Transverse colon (tissue), 4 donors: ENCODE measurements at regions not wholly inside any gene's neighbourhood (a gene's known extent, or its start where the extent isn't known, plus 50 kb on each side); places are given as distances from the start of the nearest gene placed in this dataset.

ENCODE experiments used
- DNase-seq: peaks from one replicate; pipeline ENCODE4 v3.0.0-alpha.2; 2019
- H3K27ac ChIP-seq, 4 donors: fragments of 200-600 bp; sonication (generic); 2 replicates each; pipeline ENCODE4 v1.5.1; 2016 to 2018; ENCODE audit warnings: inconsistent platforms in 4 of 4
- H3K27me3 ChIP-seq: fragments of 200-600 bp; sonication (generic); 2 replicates; pipeline ENCODE4 v1.5.1; 2017; ENCODE audit warnings: inconsistent platforms
- H3K36me3 ChIP-seq, 4 donors: fragments of 200-600 bp; sonication (generic); 2 replicates each; pipeline ENCODE4 v1.5.1; 2017 to 2019; ENCODE audit warnings: inconsistent platforms in 4 of 4
- H3K4me1 ChIP-seq, 4 donors: fragments of 200-600 bp; sonication (generic); 2 replicates each; pipeline ENCODE4 v1.5.1; 2017 to 2020; ENCODE audit warnings: inconsistent platforms in 4 of 4
- H3K4me3 ChIP-seq, 4 donors: fragments of 200-600 bp; sonication (generic); 1 replicate in 1 of 4; 2 replicates in 3 of 4; pipeline versions ENCODE4 v1.5.1 to v1.6.1; 2017 to 2019; ENCODE audit warnings: inconsistent platforms in 4 of 4
- H3K9me3 ChIP-seq, 2 donors: fragments of 200-600 bp; sonication (generic); 2 replicates each; pipeline ENCODE4 v1.5.1; 2017 to 2019; ENCODE audit warnings: inconsistent platforms in 2 of 2
- CTCF ChIP-seq, 5 experiments: fragments of 200-600 bp in 3 of 5; fragments of 450-650 bp in 2 of 5; sonication (generic) in 3 of 5; IDR thresholded peaks; 1 replicate in 2 of 5; 2 replicates in 3 of 5; pipeline ENCODE4 v1.5.1; 2016 to 2017; ENCODE audit warnings: antibody characterized with exemption in 5 of 5, inconsistent platforms in 3 of 5, mild to moderate bottlenecking in 2 of 5, moderate library complexity in 1 of 5
- EP300 ChIP-seq: sonication (generic); formaldehyde crosslinking; IDR thresholded peaks from one replicate; pipeline ENCODE4 v1.6.1; 2017; ENCODE audit warnings: antibody characterized with exemption, low read depth
- POLR2A ChIP-seq: fragments of 450-650 bp; IDR thresholded peaks from one replicate; pipeline ENCODE4 v1.6.1; 2016; ENCODE audit warnings: antibody characterized with exemption, mild to moderate bottlenecking, moderate library complexity
- POLR2AphosphoS5 ChIP-seq, 3 donors: sonication (generic); formaldehyde crosslinking; IDR thresholded peaks; one replicate each; pipeline ENCODE4 v1.6.1; 2016; ENCODE audit warnings: antibody characterized with exemption in 3 of 3
- WGBS, 2 donors: methylation state at CpG; one replicate each; pipeline ENCODE4 v1.1.5; 2018; ENCODE audit warnings: low coverage in 1 of 2; 5-methylcytosine and 5-hydroxymethylcytosine counted together
- in situ Hi-C, 4 donors: fragments of 200-750 bp; cut with MboI; loops; one replicate each; pipeline versions ENCODE4 v1.15.0 to v1.15.1; 2017; ENCODE audit warnings: low sequenced_read_pairs in 3 of 4, low pct_ligation_motif_present in 1 of 4, low pct_unique_long_range_greater_than_20kb in 1 of 4
- intact Hi-C: fragments of 100-400 bp; cut with DNase I; formaldehyde crosslinking; loops from one replicate; pipeline ENCODE4 v1.15.1; 2023; ENCODE audit warnings: low total_unique reads

- Histone ChIP-seq H3K4me1 (no peaks in the 10 kb centered on the region), H3K9me3 (no peaks in the 10 kb centered on the region), H3K27ac (no peak overlapping the region), H3K36me3 (no peaks in the 10 kb centered on the region), H3K27me3 (no peaks in the 10 kb centered on the region), H3K4me3 (no peak overlapping the region)
- in situ Hi-C loops = no loop called here
- intact Hi-C loops = no loop called here
- 77 to 82% methylated on average over 2 of the region's 2 CpGs for WGBS, 2 donors
- no peak for DNase-seq
- no peak for TF ChIP-seq CTCF (IDR thresholded peaks at IDR 0.05)
- TF ChIP-seq EP300 = no peak
- TF ChIP-seq POLR2A = no peak
- no peak for TF ChIP-seq POLR2AphosphoS5 (IDR thresholded peaks at IDR 0.05)
These were observed 804.4 kb upstream of the RAB6C start for GRCh38 chr2:129175051-129175450.

GRCh38 chr2:129176375-129176774 is 803.1 kb upstream of the RAB6C start:
- H3K36me3 ChIP-seq = no peaks in the 10 kb centered on the region
- no peaks in the 10 kb centered on the region for H3K4me1 ChIP-seq
- no peaks in the 10 kb centered on the region for H3K9me3 ChIP-seq
- intact Hi-C loops = no loop called here
- no peaks in the 10 kb centered on the region for H3K27me3 ChIP-seq
- in situ Hi-C loops = no loop called here
- no peak for TF ChIP-seq EP300
- no peak for TF ChIP-seq POLR2A
- TF ChIP-seq CTCF (IDR thresholded peaks at IDR 0.05) = no peak
- no peak for TF ChIP-seq POLR2AphosphoS5 (IDR thresholded peaks at IDR 0.05)
- whole genome bisulfite sequencing, 2 donors = 85% methylated on average over 5 of the region's 5 CpGs; no CpG with 5 or more reads in 1 of the 2 donors
- no peak overlapping the region for H3K27ac ChIP-seq
- no peak overlapping the region for H3K4me3 ChIP-seq
- no peak for DNase-seq

- in situ Hi-C loops (no loop called here), intact Hi-C loops (no loop called here)
- Histone ChIP-seq H3K36me3 (no peaks in the 10 kb centered on the region), H3K27ac (no peak overlapping the region), H3K27me3 (no peaks in the 10 kb centered on the region), H3K4me3 (no peak overlapping the region), H3K9me3 (no peaks in the 10 kb centered on the region), H3K4me1 (no peaks in the 10 kb centered on the region)
- no peak for DNase-seq
- TF ChIP-seq CTCF (IDR thresholded peaks at IDR 0.05) (no peak), POLR2AphosphoS5 (IDR thresholded peaks at IDR 0.05) (no peak), EP300 (no peak), POLR2A (no peak)
- WGBS, 2 donors = 66% methylated on average over 7 of the region's 7 CpGs; no CpG with 5 or more reads in 1 of the 2 donors
These were observed 801.1 kb upstream of the RAB6C start for GRCh38 chr2:129178356-129178755.

GRCh38 chr2:129179199-129179598 is 800.3 kb upstream of the RAB6C start:
- Histone ChIP-seq H3K27ac (no peak overlapping the region), H3K4me3 (no peak overlapping the region), H3K27me3 (no peaks in the 10 kb centered on the region), H3K9me3 (no peaks in the 10 kb centered on the region), H3K36me3 (no peaks in the 10 kb centered on the region), H3K4me1 (no peaks in the 10 kb centered on the region)
- intact Hi-C loops (no loop called here), in situ Hi-C loops (no loop called here)
- DNase-seq = no peak
- 90% methylated on average over 2 of the region's 3 CpGs; no CpG with 5 or more reads in 1 of the 2 donors for WGBS, 2 donors
- TF ChIP-seq CTCF (IDR thresholded peaks at IDR 0.05) (no peak), EP300 (no peak), POLR2AphosphoS5 (IDR thresholded peaks at IDR 0.05) (no peak), POLR2A (no peak)
